ENCODE measurements at regions not wholly inside any gene's neighbourhood (a gene's known extent, or its start where the extent isn't known, plus 50 kb on each side); places are given as distances from the start of the nearest gene placed in this dataset.

DNA sequence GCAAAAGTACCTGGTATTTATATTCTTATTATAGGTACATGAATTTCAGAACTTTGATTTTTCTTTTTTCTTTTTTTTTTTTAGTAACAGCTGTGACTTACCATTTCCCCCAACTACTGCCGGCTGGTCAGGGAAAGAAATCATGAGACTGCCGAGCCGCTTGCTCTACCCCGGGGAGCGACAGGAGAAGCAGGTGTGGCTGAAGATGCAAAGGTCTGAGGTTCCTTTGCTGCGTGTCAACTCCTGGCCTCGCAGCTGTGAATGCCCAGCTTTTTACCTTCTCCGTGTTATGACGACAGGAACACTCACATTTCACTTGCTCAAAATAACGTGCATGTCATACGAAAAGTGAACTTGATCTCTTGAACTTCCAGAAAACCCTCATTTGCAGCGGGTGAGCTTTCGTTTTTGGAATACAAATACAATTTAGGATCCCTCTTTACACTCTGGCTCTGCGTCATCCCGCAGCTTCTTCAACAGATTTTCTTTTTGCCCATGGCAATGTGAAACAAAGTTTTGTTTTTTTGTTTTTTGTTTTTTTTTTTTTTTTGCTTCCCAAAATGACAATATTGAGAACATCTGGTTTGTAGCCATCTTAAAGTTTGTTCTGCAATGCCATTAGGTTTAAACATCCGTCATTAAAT, 117.9 kb downstream of the EFNB2 start:
- Histone ChIP-seq H4K91ac (replicated peaks; ENCODE audit: insufficient read length, low read length) (no peak overlapping the region), H3K56ac (replicated peaks; ENCODE audit: insufficient read length, low read depth, low read length) (no peak overlapping the region), H2BK15ac (ENCODE audit: low read length) (no peak overlapping the region), H3K23ac (ENCODE audit: insufficient read length) (no peak overlapping the region), H4K20me1 (replicated peaks in 1 of 2; ENCODE audit: control insufficient read depth in 1 of 2, insufficient read depth in 2 of 2, low read length in 2 of 2) (no peaks in the 10 kb centered on the region), H3K4me1 (replicated peaks in 1 of 4; ENCODE audit: control insufficient read depth in 3 of 4, insufficient read depth in 4 of 4, low read length in 3 of 4) (peaks cover 0 to 7% (median under 1%) of the 10 kb centered on the region in 4 experiments; a peak in 2 of 7 replicates), H3K18ac (ENCODE audit: extremely low read depth, low read length) (no peak overlapping the region), H3K9me3 (ENCODE audit: insufficient read depth in 2 of 2, low read depth in 1 of 2, low read length in 1 of 2) (no peaks in the 10 kb centered on the region), H3K27ac (ENCODE audit: low read depth, low read length) (no peak overlapping the region), H2BK20ac (ENCODE audit: low read length) (no peak overlapping the region), H3K4ac (replicated peaks; ENCODE audit: insufficient read length, low read depth, low read length) (no peak overlapping the region), H2AFZ (ENCODE audit: low read length) (no peak overlapping the region), H3K23me2 (ENCODE audit: low read depth, low read length) (no peaks in the 10 kb centered on the region), H3K9ac (replicated peaks in 1 of 4; ENCODE audit: extremely low read depth in 1 of 4, low read depth in 3 of 4, low read length in 3 of 4) (no peak overlapping the region), H2BK5ac (ENCODE audit: low read depth, low read length) (no peak overlapping the region), H3K4me2 (ENCODE audit: insufficient read depth in 1 of 2, low read depth in 2 of 2, low read length in 2 of 2) (no peak overlapping the region), H4K5ac (ENCODE audit: insufficient read length, low read depth, low read length) (no peak overlapping the region), H3K36me3 (ENCODE audit: control insufficient read depth in 2 of 4, insufficient read depth in 4 of 4, low read length in 3 of 4) (no peaks in the 10 kb centered on the region), H2BK12ac (ENCODE audit: low read depth, low read length) (no peak overlapping the region), H3K4me3 (ENCODE audit: extremely low read depth in 1 of 4, insufficient read depth in 2 of 4, low read depth in 3 of 4, low read length in 4 of 4) (no peak overlapping the region), H3K79me2 (ENCODE audit: control insufficient read depth in 1 of 2, insufficient read depth in 2 of 2, low read length in 2 of 2) (no peaks in the 10 kb centered on the region), H3K27me3 (replicated peaks in 1 of 4; ENCODE audit: control insufficient read depth in 3 of 4, extremely low read depth in 1 of 4, insufficient read depth in 3 of 4, low read length in 3 of 4) (no peaks in the 10 kb centered on the region), H3K14ac (ENCODE audit: insufficient read length) (no peak overlapping the region), H4K8ac (ENCODE audit: extremely low read depth, insufficient read depth, low read length) (no peak overlapping the region), H2BK120ac (replicated peaks; ENCODE audit: low read depth, low read length) (no peak overlapping the region), H3K79me1 (ENCODE audit: low read depth, low read length) (no peaks in the 10 kb centered on the region), H2AK5ac (ENCODE audit: low read depth, low read length) (no peak overlapping the region)
- CTCF ChIA-PET (ENCODE audit: partially characterized antibody): interaction anchor here (0.6 kb wide), 1 partner anchor 382 kb away, joined by 3 read pairs; no protein-coding TSS in a partner anchor
- FAIRE-seq: no peak
- DNase-seq (ENCODE audit: low read depth in 1 of 2, low spot score in 2 of 2): no peak
- 62% methylated on average over 16 of the region's 16 CpGs; no CpG with 5 or more reads in 1 of the 2 experiments for WGBS, 2 experiments (ENCODE audit: extremely low coverage in 1 of 2, insufficient coverage in 1 of 2, insufficient read length in 1 of 2, insufficient replicate concordance in 2 of 2, low coverage in 1 of 2, low lambda C conversion rate in 2 of 2, missing lambda C conversion rate in 1 of 2)
- POLR2A ChIA-PET (ENCODE audit: partially characterized antibody): interaction anchor here (0.6 kb wide), 1 partner anchor 35 kb away, joined by 3 read pairs; no protein-coding TSS in a partner anchor
- no peak for TF ChIP-seq NANOG (IDR thresholded peaks at IDR 0.05; ENCODE audit: insufficient read depth, low read depth, low read length, poor library complexity, severe bottlenecking)
- TF ChIP-seq CEBPB (IDR thresholded peaks at IDR 0.05; ENCODE audit: low read depth, low read length): no peak
- no peak for TF ChIP-seq SIX5 (IDR thresholded peaks at IDR 0.05; ENCODE audit: low read depth, low read length)
- no peak for TF ChIP-seq TAF7 (optimal IDR thresholded peaks at IDR 0.05; ENCODE audit: borderline replicate concordance, low read depth, low read length)
- TF ChIP-seq CREB1 (IDR thresholded peaks at IDR 0.05): no peak
- TF ChIP-seq POLR2AphosphoS5 (IDR thresholded peaks at IDR 0.05; ENCODE audit: low read depth, low read length): no peak
- no peak for TF ChIP-seq SP4 (IDR thresholded peaks at IDR 0.05; ENCODE audit: low read length)
